Activated T-helper 1 cell treated with anti-CD3 and anti-CD28 coated beads, Interleukin-12 subunit alpha, Interleukin-12 subunit beta, Interleukin-2, Interleukin-4 antibody, amounts not matched to agents 30 ng/mL and 10 ng/mL and 1 ng/mL, durations not matched to agents 14 hours and 24 hours and 36 hours (primary cell): ENCODE measurements at regions not wholly inside any gene's neighbourhood (a gene's known extent, or its start where the extent isn't known, plus 50 kb on each side); places are given as distances from the start of the nearest gene placed in this dataset.
"Not testable (repeated sequence)": the region's sequence is repeated elsewhere in the genome, so short reads cannot be mapped to it uniquely, and the experiment has no call there.

Source experiments
- DNase-seq: peaks from one replicate; pipeline ENCODE4 v3.0.0; 2021; ENCODE audit warnings: low spot score
- H3K27ac Mint-ChIP-seq: one replicate; pipeline ENCODE4 v1.8.0; 2021; ENCODE audit warnings: mild to moderate bottlenecking, mixed read lengths
- H3K27me3 Mint-ChIP-seq: one replicate; pipeline ENCODE4 v1.8.0; 2022; ENCODE audit warnings: mild to moderate bottlenecking, moderate library complexity, mixed read lengths; ENCODE audit not compliant: insufficient read depth
- H3K36me3 Mint-ChIP-seq: one replicate; pipeline ENCODE4 v1.8.0; 2021; ENCODE audit warnings: low read depth, mixed read lengths
- H3K4me1 Mint-ChIP-seq: one replicate; pipeline ENCODE4 v1.8.0; 2021; ENCODE audit warnings: low read depth, mixed read lengths
- H3K4me3 Mint-ChIP-seq: one replicate; pipeline ENCODE4 v1.8.0; 2021; ENCODE audit warnings: mild to moderate bottlenecking, moderate library complexity, mixed read lengths
- H3K9me3 Mint-ChIP-seq: one replicate; pipeline ENCODE4 v1.8.0; 2021; ENCODE audit warnings: mixed read lengths
- intact Hi-C: fragments of 100-400 bp; cut with micrococcal nuclease; formaldehyde crosslinking; loops from one replicate; pipeline ENCODE4 v1.15.1; 2024

GRCh38 chr2:176997074-176997791, 215.4 kb upstream of the HNRNPA3 start:
- H3K4me1 Mint-ChIP-seq: peaks cover 29% of the 10 kb centered on the region
- H3K36me3 Mint-ChIP-seq: peaks cover 5% of the 10 kb centered on the region
- H3K9me3 Mint-ChIP-seq: peaks cover 12% of the 10 kb centered on the region
- H3K4me3 Mint-ChIP-seq: no peak overlapping the region
- peak overlapping the region; percentile 82 for H3K27ac Mint-ChIP-seq
- peaks cover 12% of the 10 kb centered on the region for H3K27me3 Mint-ChIP-seq
- DNase-seq: peak; percentile 2
- intact Hi-C loops: loop anchor here (1.0 to 5.0 kb wide), 3 partner anchors 65 to 265 kb away; partner anchors contain the start of gene NFE2L2

- Mint-ChIP-seq H3K36me3 (peaks cover 5% of the 10 kb centered on the region), H3K4me3 (no peak overlapping the region), H3K27ac (no peak overlapping the region), H3K27me3 (peaks cover 10% of the 10 kb centered on the region), H3K9me3 (peaks cover 12% of the 10 kb centered on the region), H3K4me1 (peaks cover 29% of the 10 kb centered on the region)
- no peak for DNase-seq
- intact Hi-C loops: loop anchor here (1.0 to 5.0 kb wide), 3 partner anchors 65 to 265 kb away; partner anchors contain the start of gene NFE2L2
Observed at GRCh38 chr2:176997792-176998169, 214.8 kb upstream of the HNRNPA3 start.

- Mint-ChIP-seq H3K4me1 (peaks cover 29% of the 10 kb centered on the region), H3K27me3 (peaks cover 4% of the 10 kb centered on the region), H3K36me3 (peaks cover 3% of the 10 kb centered on the region), H3K4me3 (no peak overlapping the region), H3K9me3 (peaks cover 5% of the 10 kb centered on the region), H3K27ac (no peak overlapping the region)
- no peak for DNase-seq
- intact Hi-C loops: loop anchor here (5.0 kb wide), 2 partner anchors 172 to 263 kb away; partner anchors contain the start of gene NFE2L2
Observed at GRCh38 chr2:176999301-176999700, 213.3 kb upstream of the HNRNPA3 start.

- no peak overlapping the region for H3K4me3 Mint-ChIP-seq
- H3K36me3 Mint-ChIP-seq: peaks cover 3% of the 10 kb centered on the region
- no peak overlapping the region for H3K27ac Mint-ChIP-seq
- H3K27me3 Mint-ChIP-seq: peaks cover 4% of the 10 kb centered on the region
- H3K4me1 Mint-ChIP-seq: peaks cover 29% of the 10 kb centered on the region
- DNase-seq: no peak
- H3K9me3 Mint-ChIP-seq: no peaks in the 10 kb centered on the region
- intact Hi-C loops: no loop called here
Observed at GRCh38 chr2:177000061-177000714, 212.4 kb upstream of the HNRNPA3 start.

GRCh38 chr2:177000715-177001072, 211.9 kb upstream of the HNRNPA3 start:
- intact Hi-C loops: no loop called here
- no peak overlapping the region for H3K4me3 Mint-ChIP-seq
- H3K36me3 Mint-ChIP-seq: peaks cover 3% of the 10 kb centered on the region
- H3K27me3 Mint-ChIP-seq: peaks cover 4% of the 10 kb centered on the region
- no peaks in the 10 kb centered on the region for H3K9me3 Mint-ChIP-seq
- H3K4me1 Mint-ChIP-seq: peaks cover 29% of the 10 kb centered on the region
- no peak for DNase-seq
- no peak overlapping the region for H3K27ac Mint-ChIP-seq

GRCh38 chr2:177001334-177001733, 211.3 kb upstream of the HNRNPA3 start:
- Mint-ChIP-seq H3K4me3 (no peak overlapping the region), H3K27me3 (peaks cover 4% of the 10 kb centered on the region), H3K27ac (peak overlapping the region; percentile 27), H3K36me3 (peaks cover 3% of the 10 kb centered on the region), H3K9me3 (no peaks in the 10 kb centered on the region), H3K4me1 (peaks cover 29% of the 10 kb centered on the region)
- intact Hi-C loops: no loop called here
- DNase-seq: no peak

GRCh38 chr2:177002983-177003382, 209.6 kb upstream of the HNRNPA3 start:
- Mint-ChIP-seq H3K27me3 (peaks cover 4% of the 10 kb centered on the region), H3K9me3 (no peaks in the 10 kb centered on the region), H3K27ac (no peak overlapping the region), H3K4me3 (no peak overlapping the region), H3K4me1 (peaks cover 18% of the 10 kb centered on the region), H3K36me3 (peaks cover 3% of the 10 kb centered on the region)
- DNase-seq: no peak
- intact Hi-C loops: no loop called here

GRCh38 chr2:177007726-177008125, 204.9 kb upstream of the HNRNPA3 start:
- H3K27me3 Mint-ChIP-seq: peaks cover 16% of the 10 kb centered on the region
- H3K27ac Mint-ChIP-seq, H3K4me1 Mint-ChIP-seq, DNase-seq, H3K9me3 Mint-ChIP-seq, intact Hi-C loops, H3K4me3 Mint-ChIP-seq, H3K36me3 Mint-ChIP-seq: not testable (repeated sequence)

GRCh38 chr2:177008662-177009061, 203.9 kb upstream of the HNRNPA3 start:
- H3K27ac Mint-ChIP-seq, H3K9me3 Mint-ChIP-seq, DNase-seq, H3K36me3 Mint-ChIP-seq, intact Hi-C loops, H3K4me3 Mint-ChIP-seq, H3K4me1 Mint-ChIP-seq: not testable (repeated sequence)
- peaks cover 18% of the 10 kb centered on the region for H3K27me3 Mint-ChIP-seq

GRCh38 chr2:177010146-177010545, 202.4 kb upstream of the HNRNPA3 start:
- H3K4me1 Mint-ChIP-seq: no peaks in the 10 kb centered on the region
- H3K9me3 Mint-ChIP-seq: no peaks in the 10 kb centered on the region
- H3K27me3 Mint-ChIP-seq: peaks cover 22% of the 10 kb centered on the region
- intact Hi-C loops: no loop called here
- no peaks in the 10 kb centered on the region for H3K36me3 Mint-ChIP-seq
- no peak for DNase-seq
- H3K4me3 Mint-ChIP-seq: no peak overlapping the region
- no peak overlapping the region for H3K27ac Mint-ChIP-seq

GRCh38 chr2:177010861-177011260, 201.7 kb upstream of the HNRNPA3 start:
- Mint-ChIP-seq H3K27me3 (peaks cover 22% of the 10 kb centered on the region), H3K36me3 (no peaks in the 10 kb centered on the region), H3K4me3 (no peak overlapping the region), H3K4me1 (no peaks in the 10 kb centered on the region), H3K27ac (no peak overlapping the region), H3K9me3 (no peaks in the 10 kb centered on the region)
- intact Hi-C loops: no loop called here
- DNase-seq: no peak

- Mint-ChIP-seq H3K27ac (no peak overlapping the region), H3K27me3 (peaks cover 19% of the 10 kb centered on the region), H3K9me3 (no peaks in the 10 kb centered on the region), H3K4me1 (no peaks in the 10 kb centered on the region), H3K36me3 (no peaks in the 10 kb centered on the region), H3K4me3 (no peak overlapping the region)
- intact Hi-C loops: no loop called here
- DNase-seq: no peak
Observed at GRCh38 chr2:177014946-177015345, 197.6 kb upstream of the HNRNPA3 start.

GRCh38 chr2:177015356-177015923, 197.2 kb upstream of the HNRNPA3 start:
- Mint-ChIP-seq H3K9me3 (no peaks in the 10 kb centered on the region), H3K27ac (no peak overlapping the region), H3K4me3 (no peak overlapping the region), H3K4me1 (no peaks in the 10 kb centered on the region), H3K27me3 (peaks cover 17% of the 10 kb centered on the region), H3K36me3 (no peaks in the 10 kb centered on the region)
- DNase-seq: no peak
- intact Hi-C loops: no loop called here
